C4-2B (cell line): ENCODE measurements at regions not wholly inside any gene's neighbourhood (a gene's known extent, or its start where the extent isn't known, plus 50 kb on each side); places are given as distances from the start of the nearest gene placed in this dataset.

Experiments
- CTCF ChIP-seq: fragments of 450-650 bp; conservative IDR thresholded peaks from 2 replicates; pipeline ENCODE4 v1.5.1; 2017; ENCODE audit warnings: mild to moderate bottlenecking
- ZFX ChIP-seq: fragments of 450-650 bp; IDR thresholded peaks from 2 replicates; pipeline ENCODE4 v1.6.1; 2017

GRCh38 chr4:77309496-77309895, 152.5 kb downstream of the CCNG2 start:
- no peak for TF ChIP-seq CTCF
- no peak for TF ChIP-seq ZFX
